Suprapubic skin (tissue), 4 donors: ENCODE measurements at regions not wholly inside any gene's neighbourhood (a gene's known extent, or its start where the extent isn't known, plus 50 kb on each side); places are given as distances from the start of the nearest gene placed in this dataset.

Experiments
- DNase-seq, 2 donors: peaks; one replicate each; pipeline ENCODE4 v3.0.0-alpha.2; 2019; ENCODE audit warnings: low spot score in 2 of 2
- H3K27ac ChIP-seq: fragments of 200-600 bp; sonication (generic); one replicate; pipeline ENCODE4 v1.5.1; 2019
- H3K27me3 ChIP-seq: fragments of 200-600 bp; sonication (generic); one replicate; pipeline ENCODE4 v1.5.1; 2019
- H3K36me3 ChIP-seq: fragments of 200-600 bp; sonication (generic); one replicate; pipeline ENCODE4 v1.5.1; 2019
- H3K4me1 ChIP-seq: fragments of 200-600 bp; sonication (generic); one replicate; pipeline ENCODE4 v1.5.1; 2019
- H3K4me3 ChIP-seq: fragments of 200-600 bp; sonication (generic); one replicate; pipeline ENCODE4 v1.5.1; 2019; ENCODE audit warnings: mild to moderate bottlenecking
- H3K9me3 ChIP-seq: fragments of 200-600 bp; sonication (generic); one replicate; pipeline ENCODE4 v1.5.1; 2019
- CTCF ChIP-seq, 2 donors: fragments of 200-600 bp in 1 of 2; fragments of 450-650 bp in 1 of 2; sonication (generic) in 1 of 2; IDR thresholded peaks; one replicate each; pipeline ENCODE4 v1.5.1; 2016 to 2019; ENCODE audit warnings: antibody characterized with exemption in 2 of 2, mild to moderate bottlenecking in 1 of 2, moderate library complexity in 1 of 2
- EP300 ChIP-seq: sonication (generic); formaldehyde crosslinking; IDR thresholded peaks from one replicate; pipeline ENCODE4 v1.6.1; 2017; ENCODE audit warnings: antibody characterized with exemption
- POLR2A ChIP-seq, 2 donors: fragments of 450-650 bp; IDR thresholded peaks; one replicate each; pipeline ENCODE4 v1.6.1; 2017; ENCODE audit warnings: antibody characterized with exemption in 2 of 2, mild to moderate bottlenecking in 2 of 2, moderate library complexity in 2 of 2
- POLR2AphosphoS5 ChIP-seq, 3 donors: sonication (generic); formaldehyde crosslinking; IDR thresholded peaks; one replicate each; pipeline ENCODE4 v1.6.1; 2017; ENCODE audit warnings: antibody characterized with exemption in 3 of 3
- WGBS: methylation state at CpG from one replicate; pipeline ENCODE4 v1.1.5; 2018; 5-methylcytosine and 5-hydroxymethylcytosine counted together

- Histone ChIP-seq H3K4me3 (no peak overlapping the region), H3K4me1 (peaks cover 4% of the 10 kb centered on the region), H3K27ac (no peak overlapping the region), H3K27me3 (no peaks in the 10 kb centered on the region), H3K36me3 (no peaks in the 10 kb centered on the region), H3K9me3 (no peaks in the 10 kb centered on the region)
- DNase-seq: no peak
- TF ChIP-seq EP300 (no peak), CTCF (IDR thresholded peaks at IDR 0.05) (no peak), POLR2AphosphoS5 (IDR thresholded peaks at IDR 0.05) (no peak), POLR2A (IDR thresholded peaks at IDR 0.05) (no peak)
- WGBS: 16% methylated on average over 1 of the region's 1 CpG
Observed at GRCh38 chr2:144320491-144320890, 199.4 kb downstream of the ZEB2 start.

GRCh38 chr2:144317071-144317738, 202.7 kb downstream of the ZEB2 start:
- peaks cover 4% of the 10 kb centered on the region for H3K4me1 ChIP-seq
- H3K4me3 ChIP-seq: no peak overlapping the region
- no peak for TF ChIP-seq POLR2A (IDR thresholded peaks at IDR 0.05)
- TF ChIP-seq EP300: no peak
- TF ChIP-seq POLR2AphosphoS5 (IDR thresholded peaks at IDR 0.05): no peak
- TF ChIP-seq CTCF (IDR thresholded peaks at IDR 0.05): no peak
- no peaks in the 10 kb centered on the region for H3K9me3 ChIP-seq
- H3K27me3 ChIP-seq: no peaks in the 10 kb centered on the region
- DNase-seq: no peak
- 87% methylated on average over 2 of the region's 2 CpGs for WGBS
- no peaks in the 10 kb centered on the region for H3K36me3 ChIP-seq
- H3K27ac ChIP-seq: no peak overlapping the region

GRCh38 chr2:144310889-144311608, 208.9 kb downstream of the ZEB2 start:
- no peaks in the 10 kb centered on the region for H3K36me3 ChIP-seq
- no peaks in the 10 kb centered on the region for H3K4me1 ChIP-seq
- H3K9me3 ChIP-seq: no peaks in the 10 kb centered on the region
- H3K27me3 ChIP-seq: no peaks in the 10 kb centered on the region
- no peak overlapping the region for H3K4me3 ChIP-seq
- TF ChIP-seq EP300 (no peak), POLR2AphosphoS5 (IDR thresholded peaks at IDR 0.05) (no peak), POLR2A (IDR thresholded peaks at IDR 0.05) (no peak), CTCF (IDR thresholded peaks at IDR 0.05) (no peak)
- WGBS: 82% methylated on average over 4 of the region's 4 CpGs
- no peak for DNase-seq
- H3K27ac ChIP-seq: no peak overlapping the region

- Histone ChIP-seq H3K4me1 (no peaks in the 10 kb centered on the region), H3K4me3 (no peak overlapping the region), H3K36me3 (no peaks in the 10 kb centered on the region), H3K27ac (no peak overlapping the region), H3K9me3 (no peaks in the 10 kb centered on the region), H3K27me3 (no peaks in the 10 kb centered on the region)
- 61% methylated on average over 2 of the region's 2 CpGs for WGBS
- TF ChIP-seq POLR2AphosphoS5 (IDR thresholded peaks at IDR 0.05) (no peak), CTCF (IDR thresholded peaks at IDR 0.05) (no peak), EP300 (no peak), POLR2A (IDR thresholded peaks at IDR 0.05) (no peak)
- DNase-seq: no peak
Observed at GRCh38 chr2:144310484-144310883, 209.4 kb downstream of the ZEB2 start.

GRCh38 chr2:144307711-144308110, 212.2 kb downstream of the ZEB2 start:
- Histone ChIP-seq H3K36me3 (no peaks in the 10 kb centered on the region), H3K9me3 (no peaks in the 10 kb centered on the region), H3K27ac (no peak overlapping the region), H3K27me3 (no peaks in the 10 kb centered on the region), H3K4me3 (no peak overlapping the region), H3K4me1 (no peaks in the 10 kb centered on the region)
- no peak for TF ChIP-seq CTCF (IDR thresholded peaks at IDR 0.05)
- TF ChIP-seq EP300: no peak
- TF ChIP-seq POLR2AphosphoS5 (IDR thresholded peaks at IDR 0.05): no peak
- TF ChIP-seq POLR2A (IDR thresholded peaks at IDR 0.05): no peak
- 98% methylated on average over 2 of the region's 2 CpGs for WGBS
- DNase-seq: no peak
